Caco-2 (cell line): ENCODE measurements at regions not wholly inside any gene's neighbourhood (a gene's known extent, or its start where the extent isn't known, plus 50 kb on each side); places are given as distances from the start of the nearest gene placed in this dataset.

Source experiments
- BruUV-seq: library from RNA; stranded (reverse); fragments of 400-500 nt; replicated peaks from 2 replicates; lab custom pipeline; 2021; lab: Mats Ljungman, UMichigan
- CTCF ChIA-PET: fragments of 300-600 bp; sonication (Branson Sonifier 250); formaldehyde crosslinking; loops from one replicate; lab custom pipeline; 2022; ENCODE audit warnings: antibody characterized with exemption; lab: Charles Lee
- POLR2A ChIA-PET: fragments of 300-600 bp; sonication (Branson Sonifier 250); formaldehyde crosslinking; loops from one replicate; lab custom pipeline; 2022; ENCODE audit warnings: antibody characterized with exemption; lab: Charles Lee
- DNase-seq, 2 experiments: peaks; one replicate each; pipeline versions ENCODE4 v3.0.0 to v3.0.0-alpha.2; 2020 to 2022
- H3K27me3 ChIP-seq: replicated peaks from 2 replicates; pipeline ENCODE4 v1.6.0; 2011; ENCODE audit warnings: low read length; ENCODE audit not compliant: control insufficient read depth, insufficient read depth
- H3K36me3 ChIP-seq: 2 replicates; pipeline ENCODE4 v1.5.1; 2011; ENCODE audit warnings: low read length; ENCODE audit not compliant: control insufficient read depth, insufficient read depth
- H3K4me1 ChIP-seq: fragments of 250-450 bp; sonication (Bioruptor Pico); 2 replicates; pipeline ENCODE4 v1.5.1; 2020; ENCODE audit warnings: mild to moderate bottlenecking
- H3K4me3 ChIP-seq: 2 replicates; pipeline ENCODE4 v1.5.1; 2011; ENCODE audit warnings: low read depth, mild to moderate bottlenecking, control low read depth, low read length
- H3K9me3 ChIP-seq: fragments of 250-450 bp; sonication (Bioruptor Pico); 2 replicates; pipeline ENCODE4 v1.5.1; 2020; ENCODE audit warnings: mild to moderate bottlenecking, moderate library complexity
- H3K27ac Mint-ChIP-seq: one replicate; pipeline ENCODE4 v1.8.0; 2022; ENCODE audit warnings: mixed read lengths; ENCODE audit not compliant: unreplicated experiment
- H3K27me3 Mint-ChIP-seq: one replicate; pipeline ENCODE4 v1.8.0; 2022; ENCODE audit warnings: mixed read lengths; ENCODE audit not compliant: insufficient read depth, unreplicated experiment
- H3K36me3 Mint-ChIP-seq: one replicate; pipeline ENCODE4 v1.8.0; 2022; ENCODE audit warnings: mild to moderate bottlenecking, mixed read lengths; ENCODE audit not compliant: insufficient read depth, unreplicated experiment
- H3K4me1 Mint-ChIP-seq: one replicate; pipeline ENCODE4 v1.8.0; 2022; ENCODE audit warnings: low read depth, mixed read lengths; ENCODE audit not compliant: unreplicated experiment
- H3K4me3 Mint-ChIP-seq: one replicate; pipeline ENCODE4 v1.8.0; 2022; ENCODE audit warnings: mild to moderate bottlenecking, moderate library complexity, mixed read lengths; ENCODE audit not compliant: unreplicated experiment
- H3K9me3 Mint-ChIP-seq: one replicate; pipeline ENCODE4 v1.8.0; 2022; ENCODE audit warnings: mixed read lengths; ENCODE audit not compliant: unreplicated experiment
- CTCF ChIP-seq, 2 experiments: fragments of 200-600 bp in 1 of 2; IDR thresholded peaks; 1 replicate in 1 of 2; 2 replicates in 1 of 2; pipeline versions ENCODE4 v1.5.1 to v1.8.0; 2011 to 2022; ENCODE audit warnings: antibody characterized with exemption in 1 of 2, control low read depth in 1 of 2, inconsistent platforms in 1 of 2, low read depth in 1 of 2, low read length in 1 of 2, mild to moderate bottlenecking in 1 of 2, moderate library complexity in 1 of 2; ENCODE audit not compliant: insufficient read depth in 1 of 2, severe bottlenecking in 1 of 2, unreplicated experiment in 1 of 2
- intact Hi-C: fragments of 100-400 bp; cut with micrococcal nuclease; formaldehyde crosslinking; loops from one replicate; pipeline ENCODE4 v1.10.0; 2022; ENCODE audit not compliant: unreplicated experiment

DNA sequence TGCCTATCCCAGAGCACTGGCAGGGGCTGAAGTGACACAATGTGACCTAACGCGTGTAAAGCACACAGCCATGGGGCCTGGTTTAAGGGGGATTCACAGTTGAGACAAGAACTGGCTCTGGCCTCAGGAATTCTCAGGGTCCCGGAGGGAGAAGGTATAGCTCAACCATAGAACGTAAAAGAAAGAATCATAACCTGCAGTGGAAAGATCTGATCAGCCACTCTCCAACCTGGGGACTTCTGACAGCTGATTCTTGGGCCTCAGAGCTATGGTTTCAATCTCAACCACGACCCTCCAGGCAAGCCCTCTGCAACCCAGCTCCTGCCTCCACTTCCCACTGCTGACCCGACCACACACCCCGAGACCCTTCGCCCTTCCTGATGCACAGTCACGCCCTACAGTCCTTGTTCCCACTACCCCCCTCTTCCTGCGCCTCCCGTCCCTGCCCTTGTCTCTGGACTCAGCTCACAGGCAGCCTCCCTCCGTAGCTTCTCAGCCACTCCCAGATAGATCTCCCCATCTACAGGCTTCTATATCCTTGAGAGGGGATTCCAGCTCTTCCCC is 245.2 kb downstream of the BUB3 start:
- Histone ChIP-seq H3K9me3 (peaks cover 5% of the 10 kb centered on the region; the same call in 1 of the 2 replicates), H3K4me3 (no peak overlapping the region), H3K36me3 (no peaks in the 10 kb centered on the region), H3K27me3 (no peaks in the 10 kb centered on the region), H3K4me1 (no peaks in the 10 kb centered on the region)
- CTCF ChIA-PET, result no interaction called here
- peaks cover 6% of the 10 kb centered on the region for H3K27me3 Mint-ChIP-seq
- POLR2A ChIA-PET, result no interaction called here
- no peaks in the 10 kb centered on the region for H3K4me1 Mint-ChIP-seq
- no peak for TF ChIP-seq CTCF (IDR thresholded peaks at IDR 0.05; ENCODE audit: insufficient read depth in 1 of 2, low read depth in 1 of 2, low read length in 1 of 2, severe bottlenecking in 1 of 2, unreplicated experiment in 1 of 2)
- peaks cover 5% of the 10 kb centered on the region for H3K9me3 Mint-ChIP-seq
- H3K27ac Mint-ChIP-seq, result no peak overlapping the region
- BruUV-seq, result no TSS peak
- no peaks in the 10 kb centered on the region for H3K36me3 Mint-ChIP-seq
- H3K4me3 Mint-ChIP-seq, result no peak overlapping the region
- intact Hi-C loops, result no loop called here
- DNase-seq, result no peak

- BruUV-seq, result no TSS peak
- ChIA-PET CTCF (no interaction called here), POLR2A (no interaction called here)
- H3K27me3 ChIP-seq, result no peaks in the 10 kb centered on the region
- peaks cover 7% of the 10 kb centered on the region for H3K27me3 Mint-ChIP-seq
- no peaks in the 10 kb centered on the region for H3K36me3 Mint-ChIP-seq
- no peak overlapping the region for H3K27ac Mint-ChIP-seq
- peaks cover 12% of the 10 kb centered on the region for H3K9me3 Mint-ChIP-seq
- no peaks in the 10 kb centered on the region for H3K4me1 Mint-ChIP-seq
- no peak overlapping the region for H3K4me3 ChIP-seq
- DNase-seq, result no peak
- H3K9me3 ChIP-seq, result peaks cover 6% of the 10 kb centered on the region; the same call in 1 of the 2 replicates
- no peak for TF ChIP-seq CTCF (IDR thresholded peaks at IDR 0.05; ENCODE audit: insufficient read depth in 1 of 2, low read depth in 1 of 2, low read length in 1 of 2, severe bottlenecking in 1 of 2, unreplicated experiment in 1 of 2)
- no peaks in the 10 kb centered on the region for H3K36me3 ChIP-seq
- intact Hi-C loops, result no loop called here
- H3K4me1 ChIP-seq, result no peaks in the 10 kb centered on the region
- no peak overlapping the region for H3K4me3 Mint-ChIP-seq
These were observed 247.8 kb downstream of the BUB3 start for GRCh38 chr10:123402021-123402420.

- ChIA-PET POLR2A (no interaction called here), CTCF (no interaction called here)
- H3K27ac Mint-ChIP-seq, result no peak overlapping the region
- Histone ChIP-seq H3K4me1 (no peaks in the 10 kb centered on the region), H3K36me3 (no peaks in the 10 kb centered on the region), H3K4me3 (no peak overlapping the region), H3K27me3 (no peaks in the 10 kb centered on the region), H3K9me3 (peaks cover 6% of the 10 kb centered on the region; the same call in 1 of the 2 replicates)
- no peak overlapping the region for H3K4me3 Mint-ChIP-seq
- no peak for TF ChIP-seq CTCF (IDR thresholded peaks at IDR 0.05; ENCODE audit: insufficient read depth in 1 of 2, low read depth in 1 of 2, low read length in 1 of 2, severe bottlenecking in 1 of 2, unreplicated experiment in 1 of 2)
- peaks cover 9% of the 10 kb centered on the region for H3K27me3 Mint-ChIP-seq
- BruUV-seq, result no TSS peak
- no peaks in the 10 kb centered on the region for H3K4me1 Mint-ChIP-seq
- DNase-seq, result no peak
- intact Hi-C loops, result no loop called here
- peaks cover 12% of the 10 kb centered on the region for H3K9me3 Mint-ChIP-seq
- H3K36me3 Mint-ChIP-seq, result no peaks in the 10 kb centered on the region
These were observed 248.5 kb downstream of the BUB3 start for GRCh38 chr10:123402656-123403055.
